Left lobe of liver (tissue), 2 donors: ENCODE measurements at regions not wholly inside any gene's neighbourhood (a gene's known extent, or its start where the extent isn't known, plus 50 kb on each side); places are given as distances from the start of the nearest gene placed in this dataset.

ENCODE experiments used
- ATAC-seq: fragments of 200-7000 bp; cut with Tn5 transposase; one replicate; pipeline ENCODE4 v1.9.1; 2020; ENCODE audit warnings: mild to moderate bottlenecking, moderate library complexity
- DNase-seq: peaks from one replicate; pipeline ENCODE4 v3.0.0-alpha.2; 2020; ENCODE audit warnings: low spot score
- donor health status: DM: no; HTN: no; CAD: no; lungs with moderate emphysema.
- donor health status: DM: no; HTN: yes; CAD: no.

DNA sequence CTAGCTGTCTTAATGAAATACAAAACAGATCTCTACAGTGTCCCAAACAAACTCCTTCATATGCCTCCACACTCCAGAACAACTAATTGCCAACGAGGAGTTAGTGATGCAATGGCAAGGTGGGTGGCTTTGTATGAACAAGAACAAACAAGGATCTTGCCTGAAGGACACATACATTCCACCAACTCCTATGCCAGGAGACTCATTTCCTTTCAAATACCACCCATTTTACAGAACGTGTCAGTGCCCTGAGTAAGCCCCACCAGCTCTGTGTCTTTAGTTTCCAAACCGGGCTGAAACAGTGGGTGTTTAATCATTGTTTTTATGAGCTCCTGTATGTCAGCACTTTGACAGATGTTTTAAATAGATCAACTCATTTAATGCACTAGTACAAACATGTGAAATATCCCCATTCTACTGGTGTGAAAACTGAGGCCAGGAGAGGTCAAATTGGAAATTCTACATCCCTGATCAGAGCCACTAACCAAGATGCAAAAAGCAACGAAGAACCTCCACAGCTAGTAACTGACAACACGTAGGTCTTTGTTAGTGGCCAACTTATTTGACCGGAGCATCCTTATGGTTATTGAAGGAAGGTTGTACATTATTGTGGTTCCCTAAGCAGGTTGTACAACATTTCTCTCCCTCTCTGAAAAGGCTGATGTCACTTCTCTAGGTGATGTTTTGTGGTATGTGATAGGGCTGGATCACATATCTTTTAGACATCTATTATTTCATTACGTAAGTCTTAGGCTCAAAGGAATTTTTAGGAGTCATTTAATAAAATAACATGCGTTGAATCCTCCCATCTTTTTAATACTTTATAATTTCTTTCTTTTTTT lies 534.9 kb upstream of the TNP1 start:
- no peak for DNase-seq
- no peak for ATAC-seq

- DNase-seq (no peak), ATAC-seq (no peak)
These were observed 533.7 kb upstream of the TNP1 start for GRCh38 chr2:217393585-217394032.

DNA sequence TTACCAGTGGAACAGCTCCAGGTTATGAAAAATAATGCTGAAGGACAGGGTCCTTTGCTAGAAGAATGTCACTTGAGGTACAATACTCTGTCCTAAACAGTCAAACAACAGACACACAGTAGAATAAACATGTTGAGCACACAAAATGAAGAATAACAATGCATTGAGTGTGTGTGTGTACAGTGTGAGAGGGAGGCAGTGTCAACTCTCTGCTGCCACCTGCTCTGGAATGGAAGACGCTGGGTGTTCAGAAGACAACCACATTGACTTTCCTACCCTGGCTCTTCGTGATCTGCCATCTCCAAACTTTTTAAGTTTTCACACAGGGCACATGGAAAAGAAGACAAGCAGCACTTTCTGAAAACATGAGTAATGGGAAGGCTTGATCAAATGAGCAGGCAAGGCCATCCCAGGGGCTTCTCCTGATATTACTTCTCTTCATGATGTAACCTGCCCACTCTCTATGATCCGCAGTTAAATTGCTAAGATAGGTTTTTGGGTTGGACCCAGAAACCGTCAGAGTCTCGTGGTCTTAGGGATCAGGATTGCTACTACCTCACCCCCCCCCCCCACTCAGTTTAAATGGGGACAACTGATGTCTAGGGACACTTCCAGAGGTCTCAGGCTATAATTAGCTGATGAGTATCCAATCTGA lies 533.2 kb upstream of the TNP1 start:
- ATAC-seq, result no peak

DNA sequence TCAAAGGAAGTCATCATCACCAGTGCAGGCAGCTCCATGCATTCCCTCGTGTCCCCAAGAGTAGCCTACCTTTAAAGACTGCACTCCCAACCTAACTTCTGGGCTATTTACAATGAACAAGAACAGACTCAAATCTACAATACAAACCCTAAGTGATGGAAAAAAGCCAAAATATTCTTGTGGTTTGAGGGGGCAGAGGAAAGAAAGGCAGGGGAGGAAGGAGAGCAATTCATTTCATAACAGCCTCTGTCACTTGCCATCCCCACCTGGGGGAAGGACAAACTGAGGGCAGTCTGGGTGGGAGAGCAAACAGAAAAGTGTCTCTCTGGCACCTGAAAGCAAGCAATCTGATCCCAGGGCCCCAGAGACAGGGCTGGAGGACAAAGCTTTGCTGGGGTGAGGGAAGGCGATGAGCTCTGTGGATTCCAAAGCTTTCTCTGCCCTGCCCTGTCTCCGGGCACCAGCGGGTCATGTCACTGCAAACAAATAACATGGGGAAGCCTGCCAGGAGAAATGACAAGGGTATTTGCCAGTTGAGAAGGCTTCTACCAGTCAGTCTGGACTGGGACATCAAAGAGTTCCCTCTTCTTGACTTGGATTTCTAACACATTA lies 528.0 kb upstream of the TNP1 start:
- ATAC-seq, result peak; percentile 57
- DNase-seq, result no peak

More for the DNA sequence above, 533.2 kb upstream of the TNP1 start:
- no peak for DNase-seq

- ATAC-seq (no peak), DNase-seq (no peak)
These were observed 526.2 kb upstream of the TNP1 start for GRCh38 chr2:217386041-217386440.

DNA sequence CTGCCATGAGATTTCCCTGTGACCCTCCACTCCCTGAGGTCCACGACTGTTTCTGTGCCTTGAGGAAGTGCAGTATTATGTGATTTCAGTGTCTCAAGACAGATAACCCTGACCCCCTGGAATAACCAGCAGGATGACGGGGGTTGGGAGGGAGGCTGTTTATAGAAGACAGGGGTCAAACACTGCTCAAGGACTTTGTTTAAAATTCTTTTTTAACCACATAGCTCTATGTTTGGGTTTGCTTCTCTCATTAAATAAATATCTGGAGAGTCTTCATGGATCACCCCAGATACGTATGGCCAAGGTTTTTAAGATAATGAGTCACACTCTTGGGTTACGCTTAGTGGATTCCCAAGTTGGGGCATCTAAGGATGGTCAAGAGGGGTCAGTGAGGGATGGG lies 523.8 kb upstream of the TNP1 start:
- peak; percentile 19 for ATAC-seq
- no peak for DNase-seq

DNA sequence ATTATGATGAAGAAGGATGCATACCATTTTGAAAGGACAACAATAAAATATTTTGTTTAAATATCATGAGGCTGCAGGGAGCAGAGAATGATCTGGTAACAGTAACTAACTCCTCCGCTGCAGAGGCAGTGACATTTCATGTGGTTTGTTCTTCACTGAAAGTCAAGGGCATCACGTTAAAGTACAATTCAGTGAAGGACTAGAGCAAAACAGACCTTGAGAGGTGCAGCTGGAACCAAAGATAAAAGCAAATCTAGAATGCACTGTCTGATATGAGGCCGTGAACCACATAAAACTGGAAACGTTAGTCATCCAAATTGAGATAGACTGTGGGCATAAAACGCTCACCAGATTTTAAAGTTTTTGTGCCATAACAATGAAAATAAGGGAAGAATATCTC lies 522.9 kb upstream of the TNP1 start:
- no peak for ATAC-seq
- DNase-seq, result no peak

- ATAC-seq (no peak), DNase-seq (no peak)
These were observed 519.9 kb upstream of the TNP1 start for GRCh38 chr2:217379807-217380206.

- ATAC-seq (no peak), DNase-seq (no peak)
These were observed 512.9 kb upstream of the TNP1 start for GRCh38 chr2:217372794-217373193.

GRCh38 chr2:217371781-217372213 lies 511.9 kb upstream of the TNP1 start:
- ATAC-seq (no peak), DNase-seq (no peak)

GRCh38 chr2:217370391-217370790 lies 510.5 kb upstream of the TNP1 start:
- no peak for DNase-seq
- no peak for ATAC-seq

- no peak for DNase-seq
- no peak for ATAC-seq
These were observed 507.6 kb upstream of the TNP1 start for GRCh38 chr2:217367464-217367863.

DNA sequence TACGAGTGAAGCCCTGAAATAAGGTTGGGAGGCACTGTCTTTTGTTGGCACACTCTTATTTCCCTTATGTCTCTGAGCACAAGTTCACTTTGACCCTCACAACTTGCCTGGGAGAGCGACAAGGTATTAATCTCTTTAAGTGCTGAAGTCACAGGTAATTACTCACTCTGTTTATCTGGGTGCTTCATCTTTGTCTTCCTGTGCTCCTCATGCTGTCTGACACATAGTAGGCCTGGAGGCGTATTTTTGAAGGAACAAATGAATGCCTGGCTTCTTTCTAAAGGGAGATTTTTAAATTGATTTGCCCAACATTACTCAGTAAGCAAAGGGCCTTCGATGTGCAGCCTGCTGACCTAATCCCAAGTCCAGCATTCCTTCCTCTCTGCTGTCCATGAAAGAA lies 507.1 kb upstream of the TNP1 start:
- DNase-seq, result no peak
- no peak for ATAC-seq

GRCh38 chr2:217366266-217366895 lies 506.5 kb upstream of the TNP1 start:
- DNase-seq (no peak), ATAC-seq (no peak)

DNA sequence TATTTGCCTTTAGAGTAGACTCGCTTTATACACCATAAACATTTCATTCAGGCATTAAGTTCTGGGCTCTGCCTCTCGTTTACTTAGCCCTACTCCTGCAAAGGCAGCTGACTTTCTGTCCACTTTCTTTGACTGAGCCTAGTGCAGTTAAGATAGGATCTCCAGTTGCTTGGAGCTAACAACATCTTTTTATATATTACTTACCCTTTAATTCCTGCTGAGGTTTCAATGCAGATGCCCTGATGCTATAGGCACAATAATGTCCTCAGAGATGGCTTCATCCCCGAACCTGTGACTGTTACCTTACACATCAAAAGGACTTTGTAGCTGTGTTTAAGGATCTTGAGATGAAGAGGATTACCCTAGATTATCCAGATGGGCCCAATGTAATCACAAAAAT lies 505.8 kb upstream of the TNP1 start:
- DNase-seq (no peak), ATAC-seq (no peak)

- ATAC-seq (no peak), DNase-seq (no peak)
These were observed 504.4 kb upstream of the TNP1 start for GRCh38 chr2:217364224-217364623.

DNA sequence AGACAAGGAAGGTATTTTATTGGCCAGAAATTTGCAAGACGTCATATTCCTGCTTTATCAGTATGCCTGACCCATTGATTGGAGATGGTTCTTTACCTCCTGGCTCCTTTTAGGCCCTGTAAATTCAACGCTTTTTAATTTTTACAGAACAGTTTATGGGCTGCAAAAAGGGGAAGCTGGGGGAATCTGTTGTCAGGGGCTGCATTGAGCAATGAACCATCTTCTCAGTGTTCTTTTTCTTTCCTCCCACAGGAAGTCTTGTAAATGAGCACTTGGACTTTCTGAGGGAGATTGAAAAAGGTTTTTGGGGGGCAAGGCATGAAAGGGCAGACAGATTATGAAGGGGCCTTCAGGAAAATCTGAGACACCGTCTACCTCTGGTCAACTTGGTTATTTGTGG lies 503.6 kb upstream of the TNP1 start:
- DNase-seq, result no peak
- no peak for ATAC-seq

DNA sequence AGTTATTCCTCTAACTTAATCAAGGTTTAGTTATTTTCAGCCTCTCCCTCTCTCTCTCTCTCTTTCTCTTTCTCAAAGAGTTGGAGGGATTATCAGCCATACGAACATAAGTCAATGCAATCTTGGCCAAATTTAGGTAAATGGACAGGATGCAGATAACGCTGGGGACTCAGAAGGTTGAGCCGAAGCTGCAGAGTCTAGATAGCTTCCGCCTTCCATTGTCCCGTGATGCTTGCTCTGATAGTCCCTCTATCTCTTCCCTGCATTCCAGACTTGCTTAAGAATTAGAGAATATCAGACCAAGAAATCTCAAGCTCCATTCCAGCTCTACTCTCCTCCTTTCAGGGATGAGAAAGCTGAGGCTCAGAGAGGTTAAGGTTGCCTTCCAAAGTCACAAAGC lies 502.8 kb upstream of the TNP1 start:
- no peak for ATAC-seq
- DNase-seq, result no peak

DNA sequence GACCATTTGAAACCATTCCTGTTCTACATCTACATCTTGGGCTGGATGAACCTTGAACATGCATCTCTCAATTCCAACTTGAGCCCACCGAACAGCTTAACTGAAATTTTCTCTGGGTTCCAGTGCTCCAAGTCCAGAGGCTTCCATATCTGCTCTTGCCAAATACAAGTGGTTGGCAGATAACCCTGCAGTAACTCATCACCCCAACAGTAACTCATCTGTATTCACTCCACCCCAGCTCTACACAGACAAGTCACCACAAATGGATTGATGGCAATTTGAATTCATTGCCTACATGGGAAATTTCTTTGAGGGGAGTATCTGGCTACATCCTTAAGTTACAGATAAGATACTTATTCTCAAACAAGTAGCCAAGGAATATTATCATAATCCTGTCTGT lies 502.4 kb upstream of the TNP1 start:
- ATAC-seq, result no peak
- no peak for DNase-seq

GRCh38 chr2:217361483-217361880 lies 501.6 kb upstream of the TNP1 start:
- no peak for DNase-seq
- ATAC-seq, result no peak

GRCh38 chr2:217360781-217361482 lies 501.1 kb upstream of the TNP1 start:
- ATAC-seq, result no peak
- DNase-seq, result no peak
